ENCODE measurements at regions not wholly inside any gene's neighbourhood (a gene's known extent, or its start where the extent isn't known, plus 50 kb on each side); places are given as distances from the start of the nearest gene placed in this dataset.

GRCh38 chr3:117625174-117625573 is 915.6 kb downstream of the TUSC7 start:
- no peak overlapping the region for H3K4me3 ChIP-seq
- peaks cover 0 to under 1% of the 10 kb centered on the region in 2 donors for H3K4me1 ChIP-seq
- no peaks in the 10 kb centered on the region for H3K27me3 ChIP-seq
- ATAC-seq = no peak
- no peaks in the 10 kb centered on the region for H3K9me3 ChIP-seq
- no peak for TF ChIP-seq CTCF (IDR thresholded peaks at IDR 0.05 in 4 of 5, conservative IDR thresholded peaks at IDR 0.05 in 1 of 5)
- TF ChIP-seq POLR2A (IDR thresholded peaks at IDR 0.05) = no peak
- no peaks in the 10 kb centered on the region for H3K36me3 ChIP-seq
- no peak for DNase-seq
- intact Hi-C loops (cut with DNase I; ENCODE audit: low total_unique reads) = no loop called here
- in situ Hi-C loops (cut with MboI; ENCODE audit: low sequenced_read_pairs in 4 of 4) = no loop called here
- H3K27ac ChIP-seq = no peak overlapping the region

GRCh38 chr3:117626577-117626976 is 917.0 kb downstream of the TUSC7 start:
- Histone ChIP-seq H3K36me3 (no peaks in the 10 kb centered on the region), H3K4me3 (no peak overlapping the region), H3K27me3 (no peaks in the 10 kb centered on the region), H3K27ac (no peak overlapping the region), H3K9me3 (no peaks in the 10 kb centered on the region), H3K4me1 (peaks cover 0 to 5% of the 10 kb centered on the region in 2 donors)
- in situ Hi-C loops (cut with MboI; ENCODE audit: low sequenced_read_pairs in 4 of 4) (no loop called here), intact Hi-C loops (cut with DNase I; ENCODE audit: low total_unique reads) (no loop called here)
- TF ChIP-seq POLR2A (IDR thresholded peaks at IDR 0.05) (no peak), CTCF (IDR thresholded peaks at IDR 0.05 in 4 of 5, conservative IDR thresholded peaks at IDR 0.05 in 1 of 5) (no peak)
- ATAC-seq (no peak), DNase-seq (no peak)

GRCh38 chr3:117628823-117629291 is 919.3 kb downstream of the TUSC7 start:
- in situ Hi-C loops (cut with MboI; ENCODE audit: low sequenced_read_pairs in 4 of 4) = no loop called here
- Histone ChIP-seq H3K4me3 (no peak overlapping the region), H3K36me3 (no peaks in the 10 kb centered on the region), H3K27me3 (no peaks in the 10 kb centered on the region), H3K9me3 (no peaks in the 10 kb centered on the region), H3K4me1 (peaks cover 0 to 5% of the 10 kb centered on the region in 2 donors), H3K27ac (no peak overlapping the region)
- no peak for TF ChIP-seq POLR2A (IDR thresholded peaks at IDR 0.05)
- TF ChIP-seq CTCF (IDR thresholded peaks at IDR 0.05 in 4 of 5, conservative IDR thresholded peaks at IDR 0.05 in 1 of 5) = no peak
- ATAC-seq = peak; percentile 61 to 73
- intact Hi-C loops (cut with DNase I; ENCODE audit: low total_unique reads) = no loop called here
- peak in 1 of 2 donors; percentile 4 for DNase-seq

GRCh38 chr3:117629505-117629904 is 919.9 kb downstream of the TUSC7 start:
- Histone ChIP-seq H3K4me1 (peaks cover 0 to 5% of the 10 kb centered on the region in 2 donors), H3K9me3 (no peaks in the 10 kb centered on the region), H3K36me3 (no peaks in the 10 kb centered on the region), H3K27me3 (no peaks in the 10 kb centered on the region), H3K4me3 (no peak overlapping the region), H3K27ac (no peak overlapping the region)
- intact Hi-C loops (cut with DNase I; ENCODE audit: low total_unique reads) (no loop called here), in situ Hi-C loops (cut with MboI; ENCODE audit: low sequenced_read_pairs in 4 of 4) (no loop called here)
- DNase-seq = no peak
- ATAC-seq = no peak
- TF ChIP-seq POLR2A (IDR thresholded peaks at IDR 0.05) (no peak), CTCF (IDR thresholded peaks at IDR 0.05 in 4 of 5, conservative IDR thresholded peaks at IDR 0.05 in 1 of 5) (no peak)

GRCh38 chr3:117630469-117630868 is 920.9 kb downstream of the TUSC7 start:
- in situ Hi-C loops (cut with MboI; ENCODE audit: low sequenced_read_pairs in 4 of 4) (no loop called here), intact Hi-C loops (cut with DNase I; ENCODE audit: low total_unique reads) (no loop called here)
- peaks cover 0 to 5% of the 10 kb centered on the region in 2 donors for H3K4me1 ChIP-seq
- no peak overlapping the region for H3K27ac ChIP-seq
- DNase-seq = no peak
- TF ChIP-seq CTCF (IDR thresholded peaks at IDR 0.05 in 4 of 5, conservative IDR thresholded peaks at IDR 0.05 in 1 of 5) (no peak), POLR2A (IDR thresholded peaks at IDR 0.05) (no peak)
- H3K4me3 ChIP-seq = no peak overlapping the region
- no peak for ATAC-seq
- H3K36me3 ChIP-seq = no peaks in the 10 kb centered on the region
- H3K9me3 ChIP-seq = no peaks in the 10 kb centered on the region
- H3K27me3 ChIP-seq = no peaks in the 10 kb centered on the region

Measured in gastrocnemius medialis (tissue), 4 donors.